OCI-LY7 (cell line): ENCODE measurements at regions not wholly inside any gene's neighbourhood (a gene's known extent, or its start where the extent isn't known, plus 50 kb on each side); places are given as distances from the start of the nearest gene placed in this dataset.
"Not testable (repeated sequence)": the region's sequence is repeated elsewhere in the genome, so short reads cannot be mapped to it uniquely, and the experiment has no call there.

Source experiments
- EZH2phosphoT487 ChIP-seq: fragments of 200-600 bp; sonication (generic); IDR thresholded peaks from 2 replicates; pipeline ENCODE4 v1.6.1; 2018; ENCODE audit warnings: low read depth, borderline replicate concordance, mild to moderate bottlenecking, mixed run types, antibody characterized with exemption, low read length, moderate library complexity, mixed read lengths
- TF ChIP-seq, protein P1 (sequence below): fragments of 200-600 bp; sonication (generic); conservative IDR thresholded peaks from 2 replicates; pipeline ENCODE4 v1.5.1; 2014; ENCODE audit warnings: mild to moderate bottlenecking, antibody characterized with exemption, low read length, moderate library complexity, mixed read lengths

- TF ChIP-seq, protein P1, sequence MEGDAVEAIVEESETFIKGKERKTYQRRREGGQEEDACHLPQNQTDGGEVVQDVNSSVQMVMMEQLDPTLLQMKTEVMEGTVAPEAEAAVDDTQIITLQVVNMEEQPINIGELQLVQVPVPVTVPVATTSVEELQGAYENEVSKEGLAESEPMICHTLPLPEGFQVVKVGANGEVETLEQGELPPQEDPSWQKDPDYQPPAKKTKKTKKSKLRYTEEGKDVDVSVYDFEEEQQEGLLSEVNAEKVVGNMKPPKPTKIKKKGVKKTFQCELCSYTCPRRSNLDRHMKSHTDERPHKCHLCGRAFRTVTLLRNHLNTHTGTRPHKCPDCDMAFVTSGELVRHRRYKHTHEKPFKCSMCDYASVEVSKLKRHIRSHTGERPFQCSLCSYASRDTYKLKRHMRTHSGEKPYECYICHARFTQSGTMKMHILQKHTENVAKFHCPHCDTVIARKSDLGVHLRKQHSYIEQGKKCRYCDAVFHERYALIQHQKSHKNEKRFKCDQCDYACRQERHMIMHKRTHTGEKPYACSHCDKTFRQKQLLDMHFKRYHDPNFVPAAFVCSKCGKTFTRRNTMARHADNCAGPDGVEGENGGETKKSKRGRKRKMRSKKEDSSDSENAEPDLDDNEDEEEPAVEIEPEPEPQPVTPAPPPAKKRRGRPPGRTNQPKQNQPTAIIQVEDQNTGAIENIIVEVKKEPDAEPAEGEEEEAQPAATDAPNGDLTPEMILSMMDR, result not testable (repeated sequence)
- not testable (repeated sequence) for TF ChIP-seq EZH2phosphoT487
Observed at GRCh38 chr1:143804707-143805356, 167.0 kb downstream of the FAM72C start.
